ENCODE measurements at regions not wholly inside any gene's neighbourhood (a gene's known extent, or its start where the extent isn't known, plus 50 kb on each side); places are given as distances from the start of the nearest gene placed in this dataset.

GRCh38 chr16:49060728-49061127 is 220.9 kb downstream of the CBLN1 start:
- H4K20me1 ChIP-seq (ENCODE audit: control insufficient read depth, insufficient read depth, low read length, poor library complexity, severe bottlenecking), result no peaks in the 10 kb centered on the region
- H3K9ac ChIP-seq (ENCODE audit: low read length), result no peak overlapping the region
- no peak for ATAC-seq (ENCODE audit: low read depth)
- Mint-ChIP-seq H3K4me3 (no peak overlapping the region), H3K4me1 (peaks cover 2% of the 10 kb centered on the region), H3K27me3 (peaks cover 7% of the 10 kb centered on the region), H3K27ac (no peak overlapping the region), H3K9me3 (ENCODE audit: insufficient read depth) (no peaks in the 10 kb centered on the region)
- ChIA-PET CTCF (no interaction called here), POLR2A (no interaction called here)
- no peak overlapping the region for H3K27ac ChIP-seq (ENCODE audit: low read length in 2 of 2)
- no peak overlapping the region for H3K4me3 ChIP-seq (ENCODE audit: control extremely low read depth in 1 of 5, extremely low read depth in 1 of 5, insufficient read depth in 1 of 5, low read depth in 2 of 5, low read length in 4 of 5)
- no CpG with 5 or more reads among the region's 2 CpGs for WGBS (ENCODE audit: insufficient coverage)
- H3K79me2 ChIP-seq (ENCODE audit: control insufficient read depth, insufficient read depth, low read length), result no peaks in the 10 kb centered on the region
- no peak for TF ChIP-seq EZH2 (IDR thresholded peaks at IDR 0.05; ENCODE audit: borderline replicate concordance, insufficient read depth, low read depth, low read length, poor library complexity, severe bottlenecking)
- TF ChIP-seq, protein P1, sequence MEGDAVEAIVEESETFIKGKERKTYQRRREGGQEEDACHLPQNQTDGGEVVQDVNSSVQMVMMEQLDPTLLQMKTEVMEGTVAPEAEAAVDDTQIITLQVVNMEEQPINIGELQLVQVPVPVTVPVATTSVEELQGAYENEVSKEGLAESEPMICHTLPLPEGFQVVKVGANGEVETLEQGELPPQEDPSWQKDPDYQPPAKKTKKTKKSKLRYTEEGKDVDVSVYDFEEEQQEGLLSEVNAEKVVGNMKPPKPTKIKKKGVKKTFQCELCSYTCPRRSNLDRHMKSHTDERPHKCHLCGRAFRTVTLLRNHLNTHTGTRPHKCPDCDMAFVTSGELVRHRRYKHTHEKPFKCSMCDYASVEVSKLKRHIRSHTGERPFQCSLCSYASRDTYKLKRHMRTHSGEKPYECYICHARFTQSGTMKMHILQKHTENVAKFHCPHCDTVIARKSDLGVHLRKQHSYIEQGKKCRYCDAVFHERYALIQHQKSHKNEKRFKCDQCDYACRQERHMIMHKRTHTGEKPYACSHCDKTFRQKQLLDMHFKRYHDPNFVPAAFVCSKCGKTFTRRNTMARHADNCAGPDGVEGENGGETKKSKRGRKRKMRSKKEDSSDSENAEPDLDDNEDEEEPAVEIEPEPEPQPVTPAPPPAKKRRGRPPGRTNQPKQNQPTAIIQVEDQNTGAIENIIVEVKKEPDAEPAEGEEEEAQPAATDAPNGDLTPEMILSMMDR (IDR thresholded peaks at IDR 0.05), result no peak
- DNase-seq, result no peak
- no peak overlapping the region for H2AFZ ChIP-seq (ENCODE audit: insufficient read depth, low read depth, low read length, poor library complexity, severe bottlenecking)
- no peaks in the 10 kb centered on the region for H3K9me3 ChIP-seq (ENCODE audit: control extremely low read depth in 1 of 3, control insufficient read depth in 2 of 3, insufficient read depth in 1 of 3, low read length in 2 of 3)
- no peaks in the 10 kb centered on the region for H3K27me3 ChIP-seq (replicated peaks in 1 of 4; ENCODE audit: control extremely low read depth in 1 of 4, control insufficient read depth in 3 of 4, insufficient read depth in 4 of 4, low read length in 3 of 4)
- no peaks in the 10 kb centered on the region for H3K4me1 ChIP-seq (ENCODE audit: control insufficient read depth in 2 of 2, insufficient read depth in 2 of 2, low read length in 2 of 2)
- H3K4me2 ChIP-seq (replicated peaks; ENCODE audit: low read depth, low read length, poor library complexity, severe bottlenecking), result no peak overlapping the region
- intact Hi-C loops (cut with micrococcal nuclease), result no loop called here
- no peaks in the 10 kb centered on the region for H3K36me3 ChIP-seq (replicated peaks in 1 of 2; ENCODE audit: control extremely low read depth in 1 of 2, control insufficient read depth in 1 of 2, extremely low read depth in 1 of 2, insufficient read depth in 2 of 2, low read length in 1 of 2)

- no peaks in the 10 kb centered on the region for H4K20me1 ChIP-seq (ENCODE audit: control insufficient read depth, insufficient read depth, low read length, poor library complexity, severe bottlenecking)
- no peaks in the 10 kb centered on the region for H3K9me3 ChIP-seq (ENCODE audit: control extremely low read depth in 1 of 3, control insufficient read depth in 2 of 3, insufficient read depth in 1 of 3, low read length in 2 of 3)
- H3K27ac ChIP-seq (ENCODE audit: low read length in 2 of 2), result no peak overlapping the region
- H3K27me3 Mint-ChIP-seq, result peaks cover 7% of the 10 kb centered on the region
- H3K4me1 Mint-ChIP-seq, result peaks cover 2% of the 10 kb centered on the region
- no peak overlapping the region for H3K4me3 Mint-ChIP-seq
- H3K4me3 ChIP-seq (ENCODE audit: control extremely low read depth in 1 of 5, extremely low read depth in 1 of 5, insufficient read depth in 1 of 5, low read depth in 2 of 5, low read length in 4 of 5), result no peak overlapping the region
- no peak overlapping the region for H3K4me2 ChIP-seq (replicated peaks; ENCODE audit: low read depth, low read length, poor library complexity, severe bottlenecking)
- no peak overlapping the region for H2AFZ ChIP-seq (ENCODE audit: insufficient read depth, low read depth, low read length, poor library complexity, severe bottlenecking)
- CTCF ChIA-PET, result no interaction called here
- POLR2A ChIA-PET, result no interaction called here
- no peak overlapping the region for H3K9ac ChIP-seq (ENCODE audit: low read length)
- TF ChIP-seq EZH2 (IDR thresholded peaks at IDR 0.05; ENCODE audit: borderline replicate concordance, insufficient read depth, low read depth, low read length, poor library complexity, severe bottlenecking), result no peak
- TF ChIP-seq, protein P1 (IDR thresholded peaks at IDR 0.05), result no peak
- no peaks in the 10 kb centered on the region for H3K36me3 ChIP-seq (replicated peaks in 1 of 2; ENCODE audit: control extremely low read depth in 1 of 2, control insufficient read depth in 1 of 2, extremely low read depth in 1 of 2, insufficient read depth in 2 of 2, low read length in 1 of 2)
- ATAC-seq (ENCODE audit: low read depth) (no peak), DNase-seq (no peak)
- no peak overlapping the region for H3K27ac Mint-ChIP-seq
- no peaks in the 10 kb centered on the region for H3K4me1 ChIP-seq (ENCODE audit: control insufficient read depth in 2 of 2, insufficient read depth in 2 of 2, low read length in 2 of 2)
- H3K9me3 Mint-ChIP-seq (ENCODE audit: insufficient read depth), result no peaks in the 10 kb centered on the region
- intact Hi-C loops (cut with micrococcal nuclease), result no loop called here
- H3K27me3 ChIP-seq (replicated peaks in 1 of 4; ENCODE audit: control extremely low read depth in 1 of 4, control insufficient read depth in 3 of 4, insufficient read depth in 4 of 4, low read length in 3 of 4), result no peaks in the 10 kb centered on the region
- WGBS (ENCODE audit: insufficient coverage), result no CpG with 5 or more reads among the region's 2 CpGs
- no peaks in the 10 kb centered on the region for H3K79me2 ChIP-seq (ENCODE audit: control insufficient read depth, insufficient read depth, low read length)
Measured at GRCh38 chr16:49058382-49058781, 223.3 kb downstream of the CBLN1 start.

All from B cell (primary cell).